ENCODE measurements at regions not wholly inside any gene's neighbourhood (a gene's known extent, or its start where the extent isn't known, plus 50 kb on each side); places are given as distances from the start of the nearest gene placed in this dataset.

DNA sequence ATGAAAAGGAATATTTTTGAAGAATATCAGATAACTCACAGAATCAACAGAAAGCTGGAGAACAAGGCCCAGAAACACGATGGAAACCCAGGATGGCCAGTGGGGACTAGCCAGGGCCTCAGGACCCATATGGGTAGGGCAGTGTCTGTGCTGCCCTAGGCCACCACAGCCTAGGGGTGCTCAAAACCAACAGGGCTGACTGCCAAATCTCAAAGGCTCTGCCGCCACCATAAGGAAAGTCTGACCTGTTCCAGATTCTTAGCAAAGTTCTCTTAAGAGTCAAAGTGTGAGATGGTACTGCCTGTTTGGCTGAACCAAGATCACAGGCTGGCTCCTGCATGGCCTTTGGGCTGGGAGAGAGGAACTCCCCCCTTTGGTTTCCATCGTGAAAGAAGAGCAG is 164.7 kb upstream of the CTTNBP2NL start:
- TF ChIP-seq, protein P1, sequence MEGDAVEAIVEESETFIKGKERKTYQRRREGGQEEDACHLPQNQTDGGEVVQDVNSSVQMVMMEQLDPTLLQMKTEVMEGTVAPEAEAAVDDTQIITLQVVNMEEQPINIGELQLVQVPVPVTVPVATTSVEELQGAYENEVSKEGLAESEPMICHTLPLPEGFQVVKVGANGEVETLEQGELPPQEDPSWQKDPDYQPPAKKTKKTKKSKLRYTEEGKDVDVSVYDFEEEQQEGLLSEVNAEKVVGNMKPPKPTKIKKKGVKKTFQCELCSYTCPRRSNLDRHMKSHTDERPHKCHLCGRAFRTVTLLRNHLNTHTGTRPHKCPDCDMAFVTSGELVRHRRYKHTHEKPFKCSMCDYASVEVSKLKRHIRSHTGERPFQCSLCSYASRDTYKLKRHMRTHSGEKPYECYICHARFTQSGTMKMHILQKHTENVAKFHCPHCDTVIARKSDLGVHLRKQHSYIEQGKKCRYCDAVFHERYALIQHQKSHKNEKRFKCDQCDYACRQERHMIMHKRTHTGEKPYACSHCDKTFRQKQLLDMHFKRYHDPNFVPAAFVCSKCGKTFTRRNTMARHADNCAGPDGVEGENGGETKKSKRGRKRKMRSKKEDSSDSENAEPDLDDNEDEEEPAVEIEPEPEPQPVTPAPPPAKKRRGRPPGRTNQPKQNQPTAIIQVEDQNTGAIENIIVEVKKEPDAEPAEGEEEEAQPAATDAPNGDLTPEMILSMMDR (IDR thresholded peaks at IDR 0.05), result no peak
- no peak for TF ChIP-seq EZH2phosphoT487 (IDR thresholded peaks at IDR 0.05)
